ENCODE measurements at regions not wholly inside any gene's neighbourhood (a gene's known extent, or its start where the extent isn't known, plus 50 kb on each side); places are given as distances from the start of the nearest gene placed in this dataset.

- no peak overlapping the region for H3K4me3 ChIP-seq (ENCODE audit: low read depth, low read length)
- ChIA-PET POLR2A (no interaction called here), CTCF (no interaction called here)
- no peak for DNase-seq (ENCODE audit: low read depth, low spot score)
- TF ChIP-seq CTCF (IDR thresholded peaks at IDR 0.05; ENCODE audit: insufficient read depth, low read length, missing control alignments) = no peak
Measured at GRCh38 chr3:102336130-102336529, 98.7 kb upstream of the ZPLD1 start.

- ChIA-PET CTCF (no interaction called here), POLR2A (no interaction called here)
- no peak for TF ChIP-seq CTCF (IDR thresholded peaks at IDR 0.05; ENCODE audit: insufficient read depth, low read length, missing control alignments)
- no peak for DNase-seq (ENCODE audit: low read depth, low spot score)
- no peak overlapping the region for H3K4me3 ChIP-seq (ENCODE audit: low read depth, low read length)
Measured at GRCh38 chr3:102339671-102340070, 95.1 kb upstream of the ZPLD1 start.

- ChIA-PET POLR2A (no interaction called here), CTCF (no interaction called here)
- no peak for TF ChIP-seq CTCF (IDR thresholded peaks at IDR 0.05; ENCODE audit: insufficient read depth, low read length, missing control alignments)
- no peak for DNase-seq (ENCODE audit: low read depth, low spot score)
- H3K4me3 ChIP-seq (ENCODE audit: low read depth, low read length) = no peak overlapping the region
Measured at GRCh38 chr3:102346897-102347296, 87.9 kb upstream of the ZPLD1 start.

DNA sequence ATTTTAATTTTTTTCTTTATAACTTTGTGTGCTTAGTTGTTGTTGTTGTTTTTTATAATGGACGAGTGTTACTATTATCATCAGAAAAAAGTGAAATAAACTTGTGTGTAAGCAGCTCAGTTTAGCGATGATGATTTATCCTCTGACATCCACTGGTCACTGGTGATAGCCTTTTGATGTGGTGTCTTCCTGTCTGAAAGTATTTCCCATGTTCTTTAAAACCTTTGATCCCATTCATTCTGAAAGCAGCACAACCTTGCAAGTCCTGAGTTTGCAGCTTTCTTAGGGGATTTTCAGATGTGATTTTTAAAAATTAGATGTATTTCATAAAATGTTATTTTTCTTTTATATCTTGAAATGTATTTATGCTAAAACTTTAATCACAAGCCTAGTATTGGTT lies 85.9 kb upstream of the ZPLD1 start:
- CTCF ChIA-PET = no interaction called here
- H3K4me3 ChIP-seq (ENCODE audit: low read depth, low read length) = no peak overlapping the region
- DNase-seq (ENCODE audit: low read depth, low spot score) = no peak
- POLR2A ChIA-PET = no interaction called here
- TF ChIP-seq CTCF (IDR thresholded peaks at IDR 0.05; ENCODE audit: insufficient read depth, low read length, missing control alignments) = no peak

- no peak for DNase-seq (ENCODE audit: low read depth, low spot score)
- TF ChIP-seq CTCF (IDR thresholded peaks at IDR 0.05; ENCODE audit: insufficient read depth, low read length, missing control alignments) = no peak
- ChIA-PET CTCF (no interaction called here), POLR2A (no interaction called here)
- H3K4me3 ChIP-seq (ENCODE audit: low read depth, low read length) = no peak overlapping the region
Measured at GRCh38 chr3:102353148-102353547, 81.7 kb upstream of the ZPLD1 start.

- no peak for DNase-seq (ENCODE audit: low read depth, low spot score)
- POLR2A ChIA-PET = no interaction called here
- TF ChIP-seq CTCF (IDR thresholded peaks at IDR 0.05; ENCODE audit: insufficient read depth, low read length, missing control alignments) = no peak
Measured at GRCh38 chr3:102353805-102354204, 81.0 kb upstream of the ZPLD1 start.

More at GRCh38 chr3:102353805-102354204, 81.0 kb upstream of the ZPLD1 start:
- CTCF ChIA-PET = no interaction called here
- no peak overlapping the region for H3K4me3 ChIP-seq (ENCODE audit: low read depth, low read length)

All from AG04449 (cell line).